ENCODE measurements at regions not wholly inside any gene's neighbourhood (a gene's known extent, or its start where the extent isn't known, plus 50 kb on each side); places are given as distances from the start of the nearest gene placed in this dataset.
"Not testable (repeated sequence)": the region's sequence is repeated elsewhere in the genome, so short reads cannot be mapped to it uniquely, and the experiment has no call there.

DNA sequence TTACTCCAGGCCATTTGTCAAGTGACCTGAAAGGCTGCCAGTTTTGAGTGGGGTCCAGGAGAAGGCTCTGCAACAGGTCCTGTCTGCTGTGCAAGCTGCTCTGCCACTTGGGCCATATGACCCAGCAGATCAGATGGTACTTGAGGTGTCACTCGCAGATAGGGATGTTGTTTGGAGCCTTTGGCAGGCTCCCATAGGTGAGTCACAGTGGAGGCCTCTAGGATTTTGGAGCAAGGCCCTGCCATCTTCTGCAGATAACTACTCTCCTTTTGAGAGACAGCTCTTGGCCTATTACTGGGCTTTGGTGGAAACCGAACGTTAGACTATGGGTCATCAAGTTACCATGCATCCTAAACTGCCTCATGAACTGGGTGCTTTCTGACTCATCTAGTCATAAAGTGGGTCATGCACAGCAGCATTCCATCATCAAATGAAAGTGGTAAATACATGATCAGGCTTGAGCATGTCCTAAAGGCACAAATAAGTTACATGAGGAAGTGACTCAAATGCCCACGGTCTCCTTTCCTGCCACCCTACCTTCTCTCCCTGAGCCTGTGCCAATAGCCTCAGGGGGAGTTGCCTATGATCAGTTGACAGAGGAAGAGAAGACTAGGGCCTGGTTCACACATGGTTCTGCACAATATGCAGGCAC, 87.0 kb upstream of the RANBP6 start:
- not testable (repeated sequence) for TF ChIP-seq EZH2 (IDR thresholded peaks at IDR 0.05; ENCODE audit: borderline replicate concordance)
- TF ChIP-seq, protein P1, sequence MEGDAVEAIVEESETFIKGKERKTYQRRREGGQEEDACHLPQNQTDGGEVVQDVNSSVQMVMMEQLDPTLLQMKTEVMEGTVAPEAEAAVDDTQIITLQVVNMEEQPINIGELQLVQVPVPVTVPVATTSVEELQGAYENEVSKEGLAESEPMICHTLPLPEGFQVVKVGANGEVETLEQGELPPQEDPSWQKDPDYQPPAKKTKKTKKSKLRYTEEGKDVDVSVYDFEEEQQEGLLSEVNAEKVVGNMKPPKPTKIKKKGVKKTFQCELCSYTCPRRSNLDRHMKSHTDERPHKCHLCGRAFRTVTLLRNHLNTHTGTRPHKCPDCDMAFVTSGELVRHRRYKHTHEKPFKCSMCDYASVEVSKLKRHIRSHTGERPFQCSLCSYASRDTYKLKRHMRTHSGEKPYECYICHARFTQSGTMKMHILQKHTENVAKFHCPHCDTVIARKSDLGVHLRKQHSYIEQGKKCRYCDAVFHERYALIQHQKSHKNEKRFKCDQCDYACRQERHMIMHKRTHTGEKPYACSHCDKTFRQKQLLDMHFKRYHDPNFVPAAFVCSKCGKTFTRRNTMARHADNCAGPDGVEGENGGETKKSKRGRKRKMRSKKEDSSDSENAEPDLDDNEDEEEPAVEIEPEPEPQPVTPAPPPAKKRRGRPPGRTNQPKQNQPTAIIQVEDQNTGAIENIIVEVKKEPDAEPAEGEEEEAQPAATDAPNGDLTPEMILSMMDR (IDR thresholded peaks at IDR 0.05; ENCODE audit: poor library complexity), result not testable (repeated sequence)

Measured in hepatocyte (in vitro differentiated cells).